Activated naive CD4-positive, alpha-beta T cell treated with anti-CD3 and anti-CD28 coated beads, Interleukin-2, amount 10 ng/mL, durations not matched to agents 7 days and 5 days (primary cell): ENCODE measurements at regions not wholly inside any gene's neighbourhood (a gene's known extent, or its start where the extent isn't known, plus 50 kb on each side); places are given as distances from the start of the nearest gene placed in this dataset.

Source experiments
- CTCF ChIA-PET: fragments of 350-600 bp; sonication (Branson Sonifier 250); formaldehyde crosslinking; loops from one replicate; lab custom pipeline; 2021; ENCODE audit warnings: antibody characterized with exemption; lab: Charles Lee
- DNase-seq: peaks from one replicate; pipeline ENCODE4 v3.0.0-alpha.2; 2020
- H3K27ac Mint-ChIP-seq: one replicate; pipeline ENCODE4 v1.8.0; 2021; ENCODE audit warnings: mild to moderate bottlenecking, moderate library complexity, mixed read lengths
- H3K27me3 Mint-ChIP-seq: one replicate; pipeline ENCODE4 v1.8.0; 2021; ENCODE audit warnings: mild to moderate bottlenecking, mixed read lengths
- H3K36me3 Mint-ChIP-seq: one replicate; pipeline ENCODE4 v1.8.0; 2021; ENCODE audit warnings: mixed read lengths
- H3K4me1 Mint-ChIP-seq: one replicate; pipeline ENCODE4 v1.8.0; 2021; ENCODE audit warnings: mixed read lengths
- H3K4me3 Mint-ChIP-seq: one replicate; pipeline ENCODE4 v1.8.0; 2021; ENCODE audit warnings: mild to moderate bottlenecking, moderate library complexity, mixed read lengths
- H3K9me3 Mint-ChIP-seq: one replicate; pipeline ENCODE4 v1.8.0; 2021; ENCODE audit warnings: mixed read lengths

GRCh38 chr14:55805250-55805649 lies 225.2 kb downstream of the KTN1 start:
- Mint-ChIP-seq H3K27ac (peak overlapping the region; percentile 61), H3K36me3 (peaks cover 51% of the 10 kb centered on the region), H3K4me1 (peaks cover 88% of the 10 kb centered on the region), H3K4me3 (no peak overlapping the region), H3K27me3 (no peaks in the 10 kb centered on the region), H3K9me3 (peaks cover 42% of the 10 kb centered on the region)
- CTCF ChIA-PET: interaction anchor here (0.7 kb wide), 1 partner anchor 78 kb away, joined by 3 read pairs; no protein-coding TSS in a partner anchor
- DNase-seq: no peak

GRCh38 chr14:55807053-55807880 lies 227.3 kb downstream of the KTN1 start:
- H3K4me3 Mint-ChIP-seq: peak overlapping the region; percentile 12
- DNase-seq: peak; percentile 88
- H3K4me1 Mint-ChIP-seq: peaks cover 76% of the 10 kb centered on the region

DNA sequence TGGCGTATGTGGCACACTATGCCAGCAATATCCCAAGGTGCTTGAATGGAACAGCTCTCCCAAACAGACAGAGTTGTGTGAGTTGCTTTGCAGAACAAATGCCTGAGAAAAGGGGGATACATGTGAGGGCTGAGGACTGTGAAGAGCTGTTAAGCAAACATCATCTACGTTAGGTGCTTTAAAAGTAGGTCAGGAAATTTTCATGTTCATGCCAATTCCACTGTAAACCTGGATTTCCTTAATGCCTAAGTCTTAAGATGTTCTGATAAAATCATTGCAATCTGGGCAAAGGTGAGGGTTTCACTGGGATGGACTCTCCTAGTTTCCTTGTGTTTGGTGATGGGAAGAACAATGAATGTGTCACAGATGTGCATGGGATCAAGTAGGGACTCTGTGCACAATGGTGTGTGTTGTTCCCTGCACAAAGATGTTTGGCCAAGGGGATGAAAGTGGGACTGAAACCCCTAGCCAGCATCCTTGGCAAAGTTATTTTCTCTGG lies 227.9 kb downstream of the KTN1 start:
- CTCF ChIA-PET: no interaction called here
- no peak overlapping the region for H3K4me3 Mint-ChIP-seq
- H3K4me1 Mint-ChIP-seq: peaks cover 69% of the 10 kb centered on the region
- H3K27me3 Mint-ChIP-seq: peaks cover 9% of the 10 kb centered on the region
- H3K27ac Mint-ChIP-seq: peak overlapping the region; percentile 96
- peaks cover 55% of the 10 kb centered on the region for H3K36me3 Mint-ChIP-seq
- H3K9me3 Mint-ChIP-seq: peaks cover 46% of the 10 kb centered on the region
- no peak for DNase-seq

More at GRCh38 chr14:55807053-55807880, 227.3 kb downstream of the KTN1 start:
- H3K36me3 Mint-ChIP-seq: peaks cover 54% of the 10 kb centered on the region
- CTCF ChIA-PET: no interaction called here
- H3K27ac Mint-ChIP-seq: peak overlapping the region; percentile 96
- H3K9me3 Mint-ChIP-seq: peaks cover 45% of the 10 kb centered on the region
- H3K27me3 Mint-ChIP-seq: peaks cover 9% of the 10 kb centered on the region

- H3K27me3 Mint-ChIP-seq: peaks cover 11% of the 10 kb centered on the region
- H3K9me3 Mint-ChIP-seq: peaks cover 30% of the 10 kb centered on the region
- no peak for DNase-seq
- H3K36me3 Mint-ChIP-seq: peaks cover 31% of the 10 kb centered on the region
- H3K4me1 Mint-ChIP-seq: peaks cover 31% of the 10 kb centered on the region
- CTCF ChIA-PET: no interaction called here
- H3K27ac Mint-ChIP-seq: no peak overlapping the region
- H3K4me3 Mint-ChIP-seq: no peak overlapping the region
Observed at GRCh38 chr14:55813630-55814029, 233.6 kb downstream of the KTN1 start.

- Mint-ChIP-seq H3K27ac (no peak overlapping the region), H3K36me3 (peaks cover 31% of the 10 kb centered on the region), H3K9me3 (peaks cover 30% of the 10 kb centered on the region), H3K4me3 (no peak overlapping the region), H3K27me3 (peaks cover 13% of the 10 kb centered on the region), H3K4me1 (peaks cover 27% of the 10 kb centered on the region)
- no peak for DNase-seq
- CTCF ChIA-PET: no interaction called here
Observed at GRCh38 chr14:55814064-55814463, 234.1 kb downstream of the KTN1 start.

GRCh38 chr14:55814873-55815272 lies 234.9 kb downstream of the KTN1 start:
- no peak overlapping the region for H3K27ac Mint-ChIP-seq
- no peak for DNase-seq
- H3K27me3 Mint-ChIP-seq: peaks cover 13% of the 10 kb centered on the region
- peaks cover 21% of the 10 kb centered on the region for H3K4me1 Mint-ChIP-seq
- H3K36me3 Mint-ChIP-seq: peaks cover 27% of the 10 kb centered on the region
- H3K4me3 Mint-ChIP-seq: no peak overlapping the region
- H3K9me3 Mint-ChIP-seq: peaks cover 25% of the 10 kb centered on the region
- CTCF ChIA-PET: no interaction called here

DNA sequence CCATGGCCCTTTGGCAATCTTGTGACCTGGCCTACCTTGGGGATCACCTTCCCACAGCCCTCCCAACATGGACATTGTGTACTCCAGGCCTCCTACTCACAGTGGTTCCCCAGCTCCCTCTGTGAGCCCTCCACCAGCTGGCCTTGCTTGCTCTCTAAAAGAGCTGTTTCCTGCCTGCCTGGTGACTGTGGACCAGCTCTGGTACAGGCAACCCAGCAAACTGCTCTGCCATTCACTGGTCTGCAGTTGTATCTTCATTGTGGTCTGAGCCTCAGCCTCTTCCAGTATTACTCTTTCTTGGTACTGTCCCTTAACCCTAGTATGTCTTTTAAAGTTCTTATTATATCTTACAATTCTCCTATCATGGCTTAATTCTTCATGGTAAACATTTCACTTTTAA lies 236.2 kb downstream of the KTN1 start:
- H3K27ac Mint-ChIP-seq: no peak overlapping the region
- H3K36me3 Mint-ChIP-seq: peaks cover 15% of the 10 kb centered on the region
- no peak for DNase-seq
- H3K9me3 Mint-ChIP-seq: peaks cover 13% of the 10 kb centered on the region
- CTCF ChIA-PET: no interaction called here
- H3K4me3 Mint-ChIP-seq: no peak overlapping the region
- H3K4me1 Mint-ChIP-seq: peaks cover 18% of the 10 kb centered on the region
- peaks cover 7% of the 10 kb centered on the region for H3K27me3 Mint-ChIP-seq

- Mint-ChIP-seq H3K27ac (no peak overlapping the region), H3K9me3 (peaks cover 10% of the 10 kb centered on the region), H3K27me3 (peaks cover 30% of the 10 kb centered on the region), H3K36me3 (peaks cover 4% of the 10 kb centered on the region), H3K4me1 (peaks cover 10% of the 10 kb centered on the region), H3K4me3 (no peak overlapping the region)
- CTCF ChIA-PET: no interaction called here
- DNase-seq: no peak
Observed at GRCh38 chr14:55819610-55820304, 239.8 kb downstream of the KTN1 start.

GRCh38 chr14:55822906-55823305 lies 242.9 kb downstream of the KTN1 start:
- H3K4me1 Mint-ChIP-seq: no peaks in the 10 kb centered on the region
- H3K27ac Mint-ChIP-seq: no peak overlapping the region
- peaks cover 43% of the 10 kb centered on the region for H3K27me3 Mint-ChIP-seq
- no peaks in the 10 kb centered on the region for H3K36me3 Mint-ChIP-seq
- H3K4me3 Mint-ChIP-seq: no peak overlapping the region
- H3K9me3 Mint-ChIP-seq: peaks cover 6% of the 10 kb centered on the region
- DNase-seq: no peak
- CTCF ChIA-PET: no interaction called here

DNA sequence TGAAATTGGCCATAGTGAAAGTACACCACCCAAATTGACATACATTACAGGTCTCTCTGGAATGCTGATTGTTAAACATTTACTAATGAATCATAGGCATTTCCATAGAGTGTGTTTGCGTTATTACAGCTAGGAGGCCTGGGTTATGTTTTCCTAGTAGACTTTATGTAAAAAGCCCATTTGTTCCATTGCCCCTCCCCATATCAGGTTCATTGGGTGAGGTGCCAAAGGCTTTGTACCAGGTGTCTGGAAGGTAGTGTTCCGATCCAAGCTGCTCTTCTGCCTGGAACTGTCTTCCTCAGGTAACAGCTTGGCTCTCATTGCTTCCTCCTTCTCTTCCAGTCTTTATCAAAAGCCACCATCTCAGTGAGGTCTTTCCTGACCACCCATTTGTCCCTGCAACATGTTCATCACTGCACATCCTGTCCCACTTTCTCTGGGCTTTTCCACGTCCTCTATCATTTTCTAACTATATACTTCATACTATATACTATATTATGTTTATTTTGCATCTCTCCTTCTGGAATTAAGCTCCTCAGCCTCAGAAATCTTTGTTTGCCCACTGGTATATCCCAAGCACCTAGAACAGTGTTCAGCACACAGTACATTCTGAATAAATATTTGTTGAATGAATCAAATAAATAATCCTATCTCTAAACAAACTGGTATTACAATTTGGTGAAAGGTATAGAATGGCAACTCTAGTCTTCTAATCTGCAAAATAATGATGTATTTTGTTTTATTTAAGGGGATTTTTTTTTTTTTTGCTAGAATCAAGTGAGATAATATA lies 252.3 kb downstream of the KTN1 start:
- H3K4me3 Mint-ChIP-seq: no peak overlapping the region
- CTCF ChIA-PET: no interaction called here

DNA sequence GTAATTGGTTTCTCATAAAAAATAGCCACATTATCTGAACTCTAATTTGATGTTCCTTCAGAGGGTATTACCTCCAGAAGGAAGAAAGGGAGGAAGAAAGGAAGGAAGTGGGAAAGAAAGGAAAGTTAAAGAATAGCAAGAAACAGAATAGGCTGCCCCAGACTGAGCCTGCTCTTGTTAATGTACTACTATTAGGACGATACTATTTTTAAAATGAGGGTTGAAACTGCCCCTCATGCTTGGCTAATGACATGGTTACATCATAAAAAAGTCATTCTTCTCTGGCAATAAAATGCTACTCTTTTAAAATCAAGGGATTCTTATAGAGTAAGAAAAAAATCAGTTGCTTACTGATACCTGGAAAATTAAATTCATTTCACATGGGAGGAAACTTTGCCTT lies 253.0 kb downstream of the KTN1 start:
- no peak overlapping the region for H3K27ac Mint-ChIP-seq
- H3K36me3 Mint-ChIP-seq: no peaks in the 10 kb centered on the region
- DNase-seq: no peak
- H3K9me3 Mint-ChIP-seq: no peaks in the 10 kb centered on the region
- CTCF ChIA-PET: no interaction called here
- H3K4me1 Mint-ChIP-seq: no peaks in the 10 kb centered on the region
- peaks cover 22% of the 10 kb centered on the region for H3K27me3 Mint-ChIP-seq
- no peak overlapping the region for H3K4me3 Mint-ChIP-seq

More for the DNA sequence above, 252.3 kb downstream of the KTN1 start:
- Mint-ChIP-seq H3K27ac (no peak overlapping the region), H3K9me3 (no peaks in the 10 kb centered on the region), H3K4me1 (no peaks in the 10 kb centered on the region), H3K36me3 (no peaks in the 10 kb centered on the region), H3K27me3 (peaks cover 22% of the 10 kb centered on the region)
- DNase-seq: no peak

DNA sequence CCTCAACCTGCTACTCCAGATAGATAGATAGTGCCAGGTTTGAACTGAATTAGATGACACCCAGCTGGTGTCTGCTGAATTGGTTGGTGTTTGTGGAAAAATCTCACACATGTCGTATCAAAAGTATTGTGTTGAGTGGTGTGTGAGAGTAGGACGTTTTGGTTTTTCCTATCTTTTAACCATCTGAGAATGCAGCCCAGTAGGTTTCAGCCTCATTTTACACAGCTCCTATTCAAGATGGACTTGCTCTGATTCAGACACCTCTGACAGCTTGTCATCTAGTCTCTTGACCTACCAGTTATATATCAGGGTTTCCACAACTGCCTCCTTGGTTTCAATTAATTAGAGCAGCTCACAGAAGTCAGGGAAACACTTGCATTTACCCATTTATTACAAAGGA lies 254.4 kb downstream of the KTN1 start:
- Mint-ChIP-seq H3K9me3 (no peaks in the 10 kb centered on the region), H3K27me3 (peaks cover 22% of the 10 kb centered on the region), H3K4me3 (no peak overlapping the region), H3K36me3 (no peaks in the 10 kb centered on the region), H3K27ac (no peak overlapping the region), H3K4me1 (no peaks in the 10 kb centered on the region)
- no peak for DNase-seq
- CTCF ChIA-PET: interaction anchor here (1.2 kb wide), 1 partner anchor 588 kb away, joined by 4 read pairs; no protein-coding TSS in a partner anchor

GRCh38 chr14:55835985-55836384 lies 256.0 kb downstream of the KTN1 start:
- Mint-ChIP-seq H3K27me3 (peaks cover 21% of the 10 kb centered on the region), H3K27ac (no peak overlapping the region), H3K36me3 (no peaks in the 10 kb centered on the region), H3K4me1 (no peaks in the 10 kb centered on the region), H3K9me3 (no peaks in the 10 kb centered on the region), H3K4me3 (no peak overlapping the region)
- no peak for DNase-seq
- CTCF ChIA-PET: no interaction called here

DNA sequence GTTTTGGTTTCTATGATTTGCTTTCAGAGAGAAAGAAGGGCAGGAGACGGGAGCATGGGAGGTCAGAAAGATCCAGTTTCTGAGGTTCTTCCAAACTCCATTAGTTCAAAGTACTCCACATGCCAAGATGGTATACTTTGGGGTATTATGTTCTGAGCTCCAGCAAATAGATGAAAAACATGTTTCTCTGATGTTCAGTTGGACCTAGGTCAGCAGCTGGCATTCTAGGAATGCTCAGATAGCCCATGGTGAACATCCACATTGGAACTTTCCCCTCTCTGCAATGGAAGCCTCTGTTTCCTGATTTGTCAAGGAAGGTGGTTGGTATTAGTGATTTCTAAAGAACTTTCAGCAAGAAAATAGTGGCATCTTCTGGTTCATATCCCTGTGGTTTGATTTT lies 257.5 kb downstream of the KTN1 start:
- CTCF ChIA-PET: no interaction called here
- Mint-ChIP-seq H3K4me3 (no peak overlapping the region), H3K9me3 (no peaks in the 10 kb centered on the region), H3K4me1 (no peaks in the 10 kb centered on the region), H3K36me3 (no peaks in the 10 kb centered on the region), H3K27ac (no peak overlapping the region), H3K27me3 (peaks cover 14% of the 10 kb centered on the region)
- no peak for DNase-seq
